NCI-H526 (cell line): ENCODE measurements at regions not wholly inside any gene's neighbourhood (a gene's known extent, or its start where the extent isn't known, plus 50 kb on each side); places are given as distances from the start of the nearest gene placed in this dataset.
A peak's percentile ranks its signal among the peaks of the same experiment; 100 is the strongest.

Source experiments
- DNase-seq, 2 experiments: peaks; one replicate each; lab custom pipeline; 2025; lab: John Stamatoyannopoulos, UW

- peak in 1 of 2 experiments; percentile 3 for DNase-seq
Observed at GRCh38 chr5:91438871-91439270, 55.8 kb upstream of the ARRDC3 start.

- no peak for DNase-seq
Observed at GRCh38 chr5:91436241-91436640, 53.1 kb upstream of the ARRDC3 start.

DNA sequence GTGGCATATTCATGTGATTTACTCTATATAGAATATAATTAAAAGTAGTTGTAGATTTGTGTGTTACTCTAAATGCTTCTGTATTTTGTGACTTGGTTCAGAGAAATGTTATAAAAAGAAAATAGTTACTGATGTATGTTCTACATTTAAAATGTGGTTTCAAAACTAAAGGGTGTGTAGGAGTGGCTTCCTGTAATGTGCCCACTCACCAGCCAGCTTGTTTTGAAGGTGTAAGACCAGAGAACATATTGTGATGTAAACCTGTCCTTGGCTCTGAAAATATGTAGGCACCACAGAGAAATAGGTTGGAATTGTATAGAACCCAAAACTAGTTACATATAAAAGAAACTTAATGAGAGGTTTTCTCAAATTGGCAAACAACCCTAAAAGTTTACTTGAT, 51.2 kb upstream of the ARRDC3 start:
- DNase-seq: no peak

DNA sequence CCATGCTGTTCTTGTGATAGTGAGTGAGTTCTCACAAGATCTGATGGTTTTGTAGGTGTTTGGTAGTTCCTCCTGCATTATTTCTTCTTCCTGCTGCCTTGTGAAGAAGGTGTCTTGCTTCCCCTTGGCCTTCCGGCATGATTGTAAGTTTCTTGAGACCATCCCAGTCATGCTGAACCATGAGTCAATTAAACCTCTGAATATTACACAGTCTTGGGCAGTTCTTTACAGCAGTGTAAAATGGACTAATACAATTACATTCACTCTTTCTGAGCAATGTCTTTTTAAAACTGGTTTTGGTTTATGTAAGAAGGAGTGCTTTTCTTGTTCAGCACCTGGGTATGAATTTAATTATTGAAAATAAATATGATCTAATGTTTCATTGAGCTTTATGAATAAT, 50.7 kb upstream of the ARRDC3 start:
- no peak for DNase-seq
